ENCODE measurements at regions not wholly inside any gene's neighbourhood (a gene's known extent, or its start where the extent isn't known, plus 50 kb on each side); places are given as distances from the start of the nearest gene placed in this dataset.

DNA sequence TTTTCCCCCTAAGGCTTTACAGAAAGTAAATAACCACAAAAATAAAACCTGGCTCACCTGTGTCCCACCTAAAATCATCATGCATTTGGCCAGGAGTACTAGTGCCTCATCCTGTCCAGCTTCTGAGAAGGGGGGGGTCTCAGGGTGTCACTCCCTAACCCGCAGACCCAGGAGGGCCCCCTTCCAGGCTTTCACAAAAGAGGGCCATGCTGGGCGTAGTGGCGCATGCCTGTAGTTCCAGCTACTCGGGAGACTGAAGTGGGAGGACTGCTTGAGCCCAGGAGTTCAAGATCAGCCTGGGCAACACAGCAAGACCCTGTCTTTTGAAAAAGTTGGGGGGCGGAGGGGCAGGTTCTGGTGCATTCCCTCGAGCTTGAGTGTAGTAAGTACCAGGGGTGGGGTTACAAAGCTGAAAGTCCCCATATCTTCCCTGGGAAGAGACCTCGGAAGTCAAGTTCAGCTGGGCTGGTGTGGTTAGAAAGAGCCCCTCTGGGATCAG is 259.3 kb downstream of the PARN start:
- Mint-ChIP-seq H3K27ac (no peak overlapping the region), H3K27me3 (ENCODE audit: low read depth, poor library complexity) (no peaks in the 10 kb centered on the region), H3K4me1 (peaks cover 13% of the 10 kb centered on the region), H3K36me3 (ENCODE audit: low read depth) (no peaks in the 10 kb centered on the region), H3K9me3 (no peaks in the 10 kb centered on the region), H3K4me3 (no peak overlapping the region)
- TF ChIP-seq, protein P1, sequence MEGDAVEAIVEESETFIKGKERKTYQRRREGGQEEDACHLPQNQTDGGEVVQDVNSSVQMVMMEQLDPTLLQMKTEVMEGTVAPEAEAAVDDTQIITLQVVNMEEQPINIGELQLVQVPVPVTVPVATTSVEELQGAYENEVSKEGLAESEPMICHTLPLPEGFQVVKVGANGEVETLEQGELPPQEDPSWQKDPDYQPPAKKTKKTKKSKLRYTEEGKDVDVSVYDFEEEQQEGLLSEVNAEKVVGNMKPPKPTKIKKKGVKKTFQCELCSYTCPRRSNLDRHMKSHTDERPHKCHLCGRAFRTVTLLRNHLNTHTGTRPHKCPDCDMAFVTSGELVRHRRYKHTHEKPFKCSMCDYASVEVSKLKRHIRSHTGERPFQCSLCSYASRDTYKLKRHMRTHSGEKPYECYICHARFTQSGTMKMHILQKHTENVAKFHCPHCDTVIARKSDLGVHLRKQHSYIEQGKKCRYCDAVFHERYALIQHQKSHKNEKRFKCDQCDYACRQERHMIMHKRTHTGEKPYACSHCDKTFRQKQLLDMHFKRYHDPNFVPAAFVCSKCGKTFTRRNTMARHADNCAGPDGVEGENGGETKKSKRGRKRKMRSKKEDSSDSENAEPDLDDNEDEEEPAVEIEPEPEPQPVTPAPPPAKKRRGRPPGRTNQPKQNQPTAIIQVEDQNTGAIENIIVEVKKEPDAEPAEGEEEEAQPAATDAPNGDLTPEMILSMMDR (IDR thresholded peaks at IDR 0.05) = no peak
- DNase-seq = no peak

DNA sequence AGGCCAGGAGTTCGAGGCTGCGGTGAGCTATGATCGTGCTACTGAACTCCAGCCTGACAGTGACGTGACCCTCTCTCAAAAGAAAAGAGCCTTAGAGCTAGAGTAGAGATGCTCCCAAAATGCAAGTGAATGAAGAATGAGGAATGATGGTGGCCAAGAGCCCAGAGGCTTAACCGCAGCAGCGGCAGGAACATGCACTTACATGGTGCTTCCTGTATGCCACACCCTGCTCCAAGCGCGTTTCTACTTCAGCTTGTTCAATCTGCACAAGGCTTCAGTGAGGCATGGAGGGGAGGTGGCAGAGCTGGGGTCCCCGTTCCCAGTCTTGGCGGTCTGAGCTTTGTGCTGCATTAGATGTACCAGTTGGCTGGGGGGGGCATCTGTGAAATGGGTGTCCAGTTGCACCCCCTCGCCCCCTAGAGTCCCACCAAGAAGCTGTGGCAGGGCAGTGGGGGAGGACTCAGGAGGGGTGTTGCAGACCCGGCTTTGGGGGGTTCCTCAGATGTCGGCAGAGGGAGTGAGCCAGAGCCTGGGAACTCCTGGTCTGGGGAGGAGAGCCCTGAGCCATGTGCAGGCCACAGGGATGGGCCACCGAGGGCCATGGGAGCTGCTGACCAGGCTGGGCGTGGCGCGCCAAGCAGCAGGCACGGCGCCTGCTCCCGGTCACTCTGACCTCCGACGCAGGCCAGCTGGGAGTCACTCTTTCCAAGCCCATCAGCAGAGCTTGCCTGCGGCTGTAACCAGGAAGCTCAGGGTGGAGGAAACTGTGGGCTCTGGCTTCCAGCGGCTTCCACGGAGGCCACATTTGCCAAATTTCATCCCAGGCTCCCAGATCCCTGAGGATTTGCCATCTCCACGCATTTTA is 260.1 kb downstream of the PARN start:
- peaks cover 15% of the 10 kb centered on the region for H3K4me1 Mint-ChIP-seq
- DNase-seq = no peak
- no peaks in the 10 kb centered on the region for H3K27me3 Mint-ChIP-seq (ENCODE audit: low read depth, poor library complexity)
- no peak overlapping the region for H3K27ac Mint-ChIP-seq
- TF ChIP-seq, protein P1 (IDR thresholded peaks at IDR 0.05) = no peak
- no peaks in the 10 kb centered on the region for H3K9me3 Mint-ChIP-seq
- H3K36me3 Mint-ChIP-seq (ENCODE audit: low read depth) = no peaks in the 10 kb centered on the region
- no peak overlapping the region for H3K4me3 Mint-ChIP-seq

DNA sequence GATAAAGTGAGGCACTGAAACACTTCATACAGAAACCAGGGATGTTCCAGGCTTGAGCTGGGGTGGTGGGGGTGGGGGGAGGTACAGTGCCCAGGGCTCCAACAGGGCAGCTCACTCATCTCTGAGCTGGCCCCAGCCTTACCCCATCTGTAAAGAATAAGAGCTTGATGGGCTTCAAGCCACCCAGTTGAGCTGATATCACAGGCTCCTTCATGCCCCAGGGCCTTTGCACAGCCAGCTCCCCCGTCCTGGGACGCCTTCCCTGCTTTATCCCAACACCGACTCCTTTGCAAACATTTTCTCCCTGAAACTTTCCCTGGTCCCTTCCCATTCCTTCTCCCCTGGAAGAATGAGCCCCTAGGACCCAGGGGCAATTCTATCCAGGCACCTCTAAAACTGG is 261.7 kb downstream of the PARN start:
- H3K27me3 Mint-ChIP-seq (ENCODE audit: low read depth, poor library complexity) = peaks cover 2% of the 10 kb centered on the region
- peaks cover 15% of the 10 kb centered on the region for H3K4me1 Mint-ChIP-seq
- TF ChIP-seq, protein P1 (IDR thresholded peaks at IDR 0.05) = no peak
- DNase-seq = no peak
- H3K27ac Mint-ChIP-seq = peak overlapping the region; percentile 25
- no peaks in the 10 kb centered on the region for H3K9me3 Mint-ChIP-seq
- H3K36me3 Mint-ChIP-seq (ENCODE audit: low read depth) = no peaks in the 10 kb centered on the region
- no peak overlapping the region for H3K4me3 Mint-ChIP-seq

DNA sequence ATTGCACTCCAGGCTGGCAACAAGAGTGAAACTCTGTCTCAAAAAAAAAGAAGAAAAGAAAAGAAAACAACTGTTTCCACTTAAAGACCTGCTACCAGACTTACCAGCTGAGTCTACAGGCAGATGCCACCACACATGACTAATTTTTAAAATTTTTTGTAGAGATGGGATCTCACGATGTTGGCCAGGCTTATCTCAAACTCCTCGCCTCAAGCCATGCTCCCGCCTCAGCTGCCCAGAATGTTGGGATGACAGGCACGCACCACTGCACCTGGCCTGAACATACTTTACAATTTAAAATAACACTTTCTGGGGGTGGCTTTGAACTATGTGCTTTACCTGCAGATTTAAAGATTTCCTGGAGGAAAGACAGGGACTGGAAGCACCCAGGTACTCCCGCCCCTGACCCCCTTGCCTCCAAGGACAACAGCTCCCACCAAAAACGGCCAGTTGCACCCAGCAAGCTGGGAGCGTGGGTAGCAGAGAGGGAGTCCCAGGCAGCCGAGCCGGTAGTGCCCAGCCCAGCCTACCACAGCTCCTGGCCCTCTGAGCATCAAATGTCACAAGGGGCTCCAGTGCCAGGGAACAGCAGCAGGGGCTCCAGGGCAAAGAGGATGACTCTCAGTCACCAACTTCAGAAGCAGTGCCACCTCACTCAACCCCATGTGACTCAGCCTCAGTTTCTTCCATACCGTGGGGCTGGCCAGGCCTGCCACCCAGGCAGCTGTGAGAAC is 262.9 kb downstream of the PARN start:
- Mint-ChIP-seq H3K27me3 (ENCODE audit: low read depth, poor library complexity) (peaks cover 2% of the 10 kb centered on the region), H3K36me3 (ENCODE audit: low read depth) (no peaks in the 10 kb centered on the region), H3K4me3 (no peak overlapping the region), H3K27ac (no peak overlapping the region), H3K9me3 (no peaks in the 10 kb centered on the region), H3K4me1 (peaks cover 24% of the 10 kb centered on the region)
- TF ChIP-seq, protein P1 (IDR thresholded peaks at IDR 0.05) = no peak
- DNase-seq = no peak

DNA sequence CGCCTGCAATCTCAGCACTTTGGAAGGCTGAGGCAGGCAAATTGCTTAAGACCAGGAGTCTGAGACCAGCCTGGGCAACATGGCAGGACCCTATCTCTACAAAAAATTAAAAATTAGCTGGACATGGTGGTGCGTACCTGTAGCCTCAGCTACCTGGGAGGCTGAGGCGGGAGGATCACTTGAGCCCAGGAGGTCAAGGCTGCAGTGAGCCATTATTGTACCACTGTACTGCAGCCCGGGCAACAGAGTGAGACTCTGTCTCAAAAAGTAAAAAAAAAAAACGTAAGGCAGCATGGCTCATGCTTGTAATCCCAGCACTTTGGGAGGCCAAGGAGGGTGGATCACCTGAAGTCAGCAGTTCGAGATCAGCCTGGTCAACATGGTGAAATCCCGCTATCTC is 263.6 kb downstream of the PARN start:
- DNase-seq = no peak
- Mint-ChIP-seq H3K4me3 (no peak overlapping the region), H3K9me3 (no peaks in the 10 kb centered on the region), H3K27me3 (ENCODE audit: low read depth, poor library complexity) (peaks cover 3% of the 10 kb centered on the region), H3K27ac (no peak overlapping the region), H3K4me1 (peaks cover 27% of the 10 kb centered on the region), H3K36me3 (ENCODE audit: low read depth) (no peaks in the 10 kb centered on the region)
- TF ChIP-seq, protein P1 (IDR thresholded peaks at IDR 0.05) = no peak

All from nephron progenitor cell (in vitro differentiated cells).